ENCODE measurements at regions not wholly inside any gene's neighbourhood (a gene's known extent, or its start where the extent isn't known, plus 50 kb on each side); places are given as distances from the start of the nearest gene placed in this dataset.

- TF ChIP-seq POLR2A (IDR thresholded peaks at IDR 0.05), result no peak
- TF ChIP-seq CTCF (IDR thresholded peaks at IDR 0.05), result no peak
Measured at GRCh38 chr2:18077704-18078103, 199.2 kb downstream of the KCNS3 start.
